GM21717 (cell line): ENCODE measurements at regions not wholly inside any gene's neighbourhood (a gene's known extent, or its start where the extent isn't known, plus 50 kb on each side); places are given as distances from the start of the nearest gene placed in this dataset.
"Not testable (repeated sequence)": the region's sequence is repeated elsewhere in the genome, so short reads cannot be mapped to it uniquely, and the experiment has no call there.

Experiments
- ATAC-seq: cut with Tn5 transposase; IDR thresholded peaks from one replicate; pipeline ENCODE4 v1.9.1; 2021; ENCODE audit warnings: mild to moderate bottlenecking, moderate library complexity; ENCODE audit not compliant: unreplicated experiment

GRCh38 chrX:27162496-27162895 lies 300.6 kb downstream of the PPP4R3C start:
- ATAC-seq, result no peak

- not testable (repeated sequence) for ATAC-seq
These were observed 306.2 kb downstream of the PPP4R3C start for GRCh38 chrX:27156921-27157320.

GRCh38 chrX:27136325-27136724 lies 326.8 kb downstream of the PPP4R3C start:
- no peak for ATAC-seq

GRCh38 chrX:27132862-27133261 lies 330.3 kb downstream of the PPP4R3C start:
- no peak for ATAC-seq

- not testable (repeated sequence) for ATAC-seq
These were observed 376.0 kb downstream of the PPP4R3C start for GRCh38 chrX:27087176-27087575.

- ATAC-seq, result no peak
These were observed 376.9 kb downstream of the PPP4R3C start for GRCh38 chrX:27086237-27086636.

- no peak for ATAC-seq
These were observed 377.8 kb downstream of the PPP4R3C start for GRCh38 chrX:27085346-27085745.

- ATAC-seq, result no peak
These were observed 384.8 kb downstream of the PPP4R3C start for GRCh38 chrX:27078371-27078770.

- ATAC-seq, result no peak
These were observed 405.3 kb downstream of the PPP4R3C start for GRCh38 chrX:27057883-27058282.

GRCh38 chrX:27039332-27039731 lies 423.8 kb downstream of the PPP4R3C start:
- no peak for ATAC-seq

- no peak for ATAC-seq
These were observed 454.7 kb downstream of the PPP4R3C start for GRCh38 chrX:27008486-27008885.

- no peak for ATAC-seq
These were observed 463.5 kb downstream of the PPP4R3C start for GRCh38 chrX:26999634-27000033.

- ATAC-seq, result no peak
These were observed 504.9 kb downstream of the PPP4R3C start for GRCh38 chrX:26958261-26958660.

- ATAC-seq, result no peak
These were observed 509.1 kb downstream of the PPP4R3C start for GRCh38 chrX:26954029-26954428.

GRCh38 chrX:26952213-26952612 lies 510.9 kb downstream of the PPP4R3C start:
- no peak for ATAC-seq

- ATAC-seq, result no peak
These were observed 535.7 kb downstream of the PPP4R3C start for GRCh38 chrX:26927419-26927818.

GRCh38 chrX:26925088-26925487 lies 538.1 kb downstream of the PPP4R3C start:
- no peak for ATAC-seq

GRCh38 chrX:26922278-26922677 lies 540.9 kb downstream of the PPP4R3C start:
- ATAC-seq, result no peak

GRCh38 chrX:26918631-26919030 lies 544.5 kb downstream of the PPP4R3C start:
- peak; percentile 68 for ATAC-seq

- ATAC-seq, result no peak
These were observed 546.1 kb downstream of the PPP4R3C start for GRCh38 chrX:26916991-26917390.

- ATAC-seq, result no peak
These were observed 548.1 kb downstream of the PPP4R3C start for GRCh38 chrX:26915064-26915463.

GRCh38 chrX:26914232-26914631 lies 548.9 kb downstream of the PPP4R3C start:
- no peak for ATAC-seq

GRCh38 chrX:26911785-26912184 lies 551.4 kb downstream of the PPP4R3C start:
- ATAC-seq, result not testable (repeated sequence)

- no peak for ATAC-seq
These were observed 553.4 kb downstream of the PPP4R3C start for GRCh38 chrX:26909728-26910127.
